Stomach smooth muscle (tissue), 2 donors: ENCODE measurements at regions not wholly inside any gene's neighbourhood (a gene's known extent, or its start where the extent isn't known, plus 50 kb on each side); places are given as distances from the start of the nearest gene placed in this dataset.

ENCODE experiments used
- H3K27ac ChIP-seq: one replicate; pipeline ENCODE4 v1.7.0; 2013; ENCODE audit warnings: mild to moderate bottlenecking, low read length, inconsistent platforms
- H3K27me3 ChIP-seq, 2 donors: one replicate each; pipeline ENCODE4 v1.7.0; 2013; ENCODE audit warnings: low read length in 2 of 2; ENCODE audit not compliant: insufficient read depth in 2 of 2, control insufficient read depth in 1 of 2
- H3K36me3 ChIP-seq, 2 donors: one replicate each; pipeline ENCODE4 v1.7.0; 2013; ENCODE audit warnings: low read length in 2 of 2; ENCODE audit not compliant: control insufficient read depth in 2 of 2, insufficient read depth in 2 of 2
- H3K4me1 ChIP-seq: one replicate; pipeline ENCODE4 v1.7.0; 2013; ENCODE audit warnings: low read length; ENCODE audit not compliant: control insufficient read depth, insufficient read depth
- H3K4me3 ChIP-seq, 2 donors: one replicate each; pipeline ENCODE4 v1.7.0; 2013; ENCODE audit warnings: low read length in 2 of 2
- H3K9ac ChIP-seq, 2 donors: one replicate each; pipeline ENCODE4 v1.7.0; 2013; ENCODE audit warnings: low read length in 2 of 2, mild to moderate bottlenecking in 1 of 2
- H3K9me3 ChIP-seq, 2 donors: one replicate each; pipeline ENCODE4 v1.7.0; 2013; ENCODE audit warnings: low read length in 2 of 2; ENCODE audit not compliant: control insufficient read depth in 2 of 2
- donor health status: healthy.
- donor health status: Pancreatic carcinoma.

DNA sequence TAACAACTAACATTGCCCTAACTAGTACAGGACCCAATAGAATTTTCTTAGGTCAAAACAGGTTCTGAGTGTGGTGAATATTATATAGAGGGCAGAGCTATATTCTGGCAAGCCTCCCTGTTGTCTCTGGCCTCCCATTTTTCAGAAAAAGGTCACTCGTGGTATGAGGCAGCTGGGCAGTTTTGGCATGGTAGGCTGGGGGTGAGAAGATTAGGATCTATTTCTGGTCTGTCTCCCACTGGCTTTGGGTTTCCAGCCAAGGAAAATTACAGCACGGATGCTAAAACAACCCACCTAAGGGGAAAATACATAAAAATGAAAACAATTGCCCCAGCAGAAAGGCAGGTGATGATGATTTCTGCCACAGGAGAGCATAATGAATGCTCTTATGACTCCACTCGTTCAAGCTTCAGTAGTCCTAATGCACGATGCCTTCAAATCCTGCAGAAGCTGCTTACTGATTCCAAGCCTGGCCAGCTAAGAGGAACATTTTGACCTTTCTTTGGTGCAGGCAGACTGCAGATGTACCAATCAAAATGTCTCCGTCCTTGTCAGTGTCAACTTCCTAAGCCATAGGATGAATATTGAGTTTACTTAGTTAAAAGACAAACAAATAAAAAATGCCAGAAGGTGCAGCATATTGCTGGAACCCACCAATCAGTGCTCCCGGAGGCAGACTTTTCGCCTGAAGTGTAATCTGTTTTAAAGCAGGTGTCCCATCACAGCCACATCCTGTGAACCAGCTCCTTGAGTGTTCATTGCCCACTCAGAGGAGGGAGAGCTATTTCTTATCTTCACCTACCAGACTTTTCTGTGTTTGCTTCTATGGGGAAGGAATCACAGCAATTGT, 435.4 kb downstream of the ZSWIM6 start:
- Histone ChIP-seq H3K9me3 (peaks cover 0 to 3% of the 10 kb centered on the region in 2 donors), H3K9ac (no peak overlapping the region), H3K27me3 (no peaks in the 10 kb centered on the region), H3K27ac (no peak overlapping the region), H3K4me1 (no peaks in the 10 kb centered on the region), H3K36me3 (no peaks in the 10 kb centered on the region), H3K4me3 (no peak overlapping the region)

DNA sequence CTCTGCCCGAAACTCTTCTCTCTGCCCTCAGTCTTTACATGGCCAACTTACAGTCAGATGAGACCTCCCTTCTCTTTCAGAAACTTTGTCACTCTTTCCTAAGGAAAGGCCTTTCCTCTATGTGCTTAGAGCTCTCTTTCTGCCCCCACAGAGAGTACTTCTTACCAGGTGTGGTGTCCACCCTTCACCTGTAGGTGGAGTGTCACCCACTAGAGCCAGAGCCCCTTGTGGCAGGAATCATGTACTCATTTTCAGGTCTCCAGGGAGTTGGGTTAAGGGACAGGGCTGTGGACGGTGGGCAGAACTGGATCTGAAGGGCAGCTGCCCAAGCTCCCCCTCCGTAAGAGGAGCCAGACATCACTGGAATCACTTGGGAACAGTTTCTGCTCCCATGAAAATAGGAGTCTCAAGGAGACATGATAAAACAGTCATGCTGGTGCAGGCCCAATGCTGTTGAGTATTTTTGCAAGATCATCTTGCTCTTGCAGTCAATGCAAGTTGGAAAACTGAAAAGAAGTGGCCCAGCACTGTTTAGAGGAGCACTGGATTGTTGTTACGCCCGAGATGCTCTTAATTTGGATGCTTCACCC, 436.7 kb downstream of the ZSWIM6 start:
- Histone ChIP-seq H3K27me3 (no peaks in the 10 kb centered on the region), H3K4me1 (no peaks in the 10 kb centered on the region), H3K9ac (no peak overlapping the region), H3K9me3 (peaks cover 0 to 3% of the 10 kb centered on the region in 2 donors), H3K36me3 (no peaks in the 10 kb centered on the region), H3K27ac (no peak overlapping the region), H3K4me3 (no peak overlapping the region)

- Histone ChIP-seq H3K4me1 (no peaks in the 10 kb centered on the region), H3K27me3 (peaks cover 0 to 5% of the 10 kb centered on the region in 2 donors), H3K9me3 (no peaks in the 10 kb centered on the region), H3K27ac (no peak overlapping the region), H3K36me3 (no peaks in the 10 kb centered on the region), H3K4me3 (no peak overlapping the region), H3K9ac (no peak overlapping the region)
These were observed 439.0 kb downstream of the ZSWIM6 start for GRCh38 chr5:61771062-61771461.

DNA sequence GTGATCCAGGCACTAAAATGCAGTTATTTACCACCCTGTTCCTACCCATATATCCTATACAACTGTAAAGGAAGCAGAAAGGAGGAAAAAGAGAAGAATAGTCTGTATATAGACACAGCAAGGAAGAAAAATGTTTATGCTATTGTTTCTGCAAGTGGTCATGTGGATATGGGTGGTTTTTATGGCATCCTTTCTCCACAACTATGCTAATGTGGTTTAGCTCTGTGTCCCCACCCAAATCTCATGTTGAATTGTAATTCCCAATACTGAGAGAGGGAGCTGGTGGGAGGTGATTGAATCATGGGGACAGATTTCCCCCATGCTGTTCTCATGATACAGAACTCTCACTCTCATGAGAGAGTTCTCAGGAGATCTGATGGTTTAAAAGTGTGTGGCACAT, 439.8 kb downstream of the ZSWIM6 start:
- Histone ChIP-seq H3K9me3 (no peaks in the 10 kb centered on the region), H3K27me3 (peaks cover 0 to 5% of the 10 kb centered on the region in 2 donors), H3K4me1 (no peaks in the 10 kb centered on the region), H3K36me3 (no peaks in the 10 kb centered on the region), H3K4me3 (no peak overlapping the region), H3K27ac (no peak overlapping the region), H3K9ac (no peak overlapping the region)

DNA sequence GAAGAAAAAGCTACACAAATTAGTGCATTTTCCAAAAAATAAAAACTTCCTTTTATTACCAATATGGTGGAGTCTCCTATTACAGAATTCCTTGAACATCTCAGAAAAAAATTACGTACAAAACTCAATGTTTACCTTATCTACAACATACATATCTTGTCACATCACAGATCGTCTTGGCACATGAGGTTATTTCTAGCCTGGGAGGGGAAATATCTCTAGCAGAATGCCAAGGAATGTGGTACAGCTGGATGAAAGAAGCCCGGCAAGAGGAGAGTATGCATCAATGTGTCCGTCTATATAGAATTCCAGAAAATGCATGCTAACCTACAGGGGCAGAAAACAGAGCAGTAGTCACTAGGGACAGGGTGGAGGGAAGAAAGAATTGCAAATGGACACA, 443.8 kb downstream of the ZSWIM6 start:
- no peaks in the 10 kb centered on the region for H3K9me3 ChIP-seq

DNA sequence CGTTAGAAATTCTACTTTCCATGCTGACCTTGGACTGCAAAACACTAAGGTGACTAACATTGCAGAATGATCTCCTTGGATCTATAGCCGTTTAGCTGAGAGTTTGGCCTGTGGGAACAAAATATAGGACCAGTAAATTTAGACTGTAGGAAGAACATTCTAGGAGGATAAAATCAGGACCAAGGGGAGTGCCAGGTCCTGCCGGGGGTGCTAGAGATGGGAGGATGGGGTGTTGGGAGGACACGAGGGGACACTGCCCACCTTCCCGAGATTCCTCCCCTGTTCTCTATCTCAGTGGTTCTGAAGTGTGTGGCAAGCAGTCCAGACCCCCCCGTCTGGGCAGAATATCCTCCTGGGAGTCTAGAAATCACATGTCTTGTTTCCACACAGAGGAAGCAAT, 445.2 kb downstream of the ZSWIM6 start:
- Histone ChIP-seq H3K36me3 (no peaks in the 10 kb centered on the region), H3K4me3 (no peak overlapping the region), H3K9me3 (no peaks in the 10 kb centered on the region), H3K9ac (no peak overlapping the region), H3K4me1 (no peaks in the 10 kb centered on the region), H3K27me3 (peaks cover 0 to 5% of the 10 kb centered on the region in 2 donors), H3K27ac (no peak overlapping the region)

More for the DNA sequence above, 443.8 kb downstream of the ZSWIM6 start:
- Histone ChIP-seq H3K27ac (no peak overlapping the region), H3K4me3 (no peak overlapping the region), H3K9ac (no peak overlapping the region), H3K27me3 (peaks cover 0 to 5% of the 10 kb centered on the region in 2 donors), H3K4me1 (no peaks in the 10 kb centered on the region), H3K36me3 (no peaks in the 10 kb centered on the region)

DNA sequence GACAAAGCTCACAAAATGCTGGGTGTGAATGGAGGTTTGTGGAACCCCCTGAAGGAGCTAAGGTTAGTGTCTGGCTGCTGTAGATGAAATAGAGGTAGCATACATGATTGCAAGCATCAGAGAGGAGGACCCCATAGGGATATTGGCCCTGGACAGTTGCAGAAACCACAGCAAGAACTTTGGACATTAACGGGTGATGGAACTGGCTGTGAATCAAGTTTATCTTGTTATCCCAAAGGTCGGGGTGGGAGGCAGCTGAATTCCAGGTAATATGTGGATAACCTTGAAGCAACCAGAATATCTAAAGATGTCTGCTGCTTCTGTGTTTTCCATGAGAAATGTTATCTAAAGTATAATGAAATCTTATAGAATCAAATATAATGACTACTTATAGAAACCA, 447.7 kb downstream of the ZSWIM6 start:
- no peaks in the 10 kb centered on the region for H3K9me3 ChIP-seq
- H3K4me3 ChIP-seq, result no peak overlapping the region
- H3K27ac ChIP-seq, result no peak overlapping the region
- no peaks in the 10 kb centered on the region for H3K36me3 ChIP-seq
- H3K4me1 ChIP-seq, result no peaks in the 10 kb centered on the region
- H3K27me3 ChIP-seq, result peaks cover 0 to 5% of the 10 kb centered on the region in 2 donors
- H3K9ac ChIP-seq, result no peak overlapping the region

DNA sequence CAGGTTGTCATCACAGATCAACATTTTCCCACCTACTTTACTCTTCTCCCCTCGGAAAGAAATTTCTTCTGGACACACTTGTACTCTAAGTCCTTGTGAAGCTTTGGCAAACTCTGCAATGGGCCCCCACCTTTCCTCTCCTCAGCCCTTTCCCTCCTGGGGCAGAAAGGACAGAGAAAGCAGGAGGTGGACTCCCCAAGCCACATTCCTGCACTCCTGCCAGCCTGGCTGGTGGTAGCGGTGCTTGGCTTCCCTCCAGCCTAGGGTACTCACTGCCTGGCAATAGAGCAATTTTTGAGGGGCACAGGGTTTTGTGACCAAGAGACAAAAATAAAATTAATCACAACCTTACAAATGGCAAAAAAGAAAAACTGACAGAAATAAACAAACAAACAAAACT, 451.4 kb downstream of the ZSWIM6 start:
- Histone ChIP-seq H3K4me1 (no peaks in the 10 kb centered on the region), H3K36me3 (no peaks in the 10 kb centered on the region), H3K9me3 (no peaks in the 10 kb centered on the region), H3K4me3 (no peak overlapping the region), H3K27me3 (no peaks in the 10 kb centered on the region), H3K27ac (no peak overlapping the region), H3K9ac (no peak overlapping the region)

DNA sequence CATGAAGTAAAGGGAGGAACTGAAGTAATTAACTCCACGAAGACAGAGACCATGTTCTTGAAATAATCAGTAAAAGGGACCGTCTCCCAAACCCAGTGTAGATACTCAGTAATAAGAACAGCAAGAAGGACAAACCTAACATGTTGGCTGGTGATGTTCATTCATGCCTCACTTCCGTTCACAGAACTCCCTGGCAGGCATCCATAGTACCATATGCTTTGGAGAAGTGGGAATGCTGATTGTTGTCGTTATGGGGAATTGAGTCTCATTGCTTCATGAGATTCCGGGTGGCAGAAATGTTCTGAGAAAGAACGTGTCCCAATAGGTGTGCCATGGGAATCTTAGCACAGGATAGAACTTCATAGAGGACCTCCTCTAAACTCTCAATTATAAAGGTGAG, 452.3 kb downstream of the ZSWIM6 start:
- no peak overlapping the region for H3K4me3 ChIP-seq
- H3K36me3 ChIP-seq, result no peaks in the 10 kb centered on the region
- no peaks in the 10 kb centered on the region for H3K27me3 ChIP-seq
- H3K9ac ChIP-seq, result no peak overlapping the region
- H3K27ac ChIP-seq, result no peak overlapping the region
- H3K4me1 ChIP-seq, result no peaks in the 10 kb centered on the region
- H3K9me3 ChIP-seq, result no peaks in the 10 kb centered on the region

- H3K9ac ChIP-seq, result no peak overlapping the region
- no peaks in the 10 kb centered on the region for H3K36me3 ChIP-seq
- no peaks in the 10 kb centered on the region for H3K9me3 ChIP-seq
These were observed 456.5 kb downstream of the ZSWIM6 start for GRCh38 chr5:61788548-61788947.

GRCh38 chr5:61790007-61790406, 457.9 kb downstream of the ZSWIM6 start:
- no peaks in the 10 kb centered on the region for H3K4me1 ChIP-seq
- H3K36me3 ChIP-seq, result no peaks in the 10 kb centered on the region
- H3K27me3 ChIP-seq, result no peaks in the 10 kb centered on the region
- H3K9me3 ChIP-seq, result no peaks in the 10 kb centered on the region
- H3K27ac ChIP-seq, result no peak overlapping the region
- no peak overlapping the region for H3K9ac ChIP-seq
- H3K4me3 ChIP-seq, result no peak overlapping the region

More at GRCh38 chr5:61788548-61788947, 456.5 kb downstream of the ZSWIM6 start:
- H3K4me3 ChIP-seq, result no peak overlapping the region
- no peaks in the 10 kb centered on the region for H3K27me3 ChIP-seq
- no peak overlapping the region for H3K27ac ChIP-seq
- no peaks in the 10 kb centered on the region for H3K4me1 ChIP-seq
